ENCODE measurements at regions not wholly inside any gene's neighbourhood (a gene's known extent, or its start where the extent isn't known, plus 50 kb on each side); places are given as distances from the start of the nearest gene placed in this dataset.

DNA sequence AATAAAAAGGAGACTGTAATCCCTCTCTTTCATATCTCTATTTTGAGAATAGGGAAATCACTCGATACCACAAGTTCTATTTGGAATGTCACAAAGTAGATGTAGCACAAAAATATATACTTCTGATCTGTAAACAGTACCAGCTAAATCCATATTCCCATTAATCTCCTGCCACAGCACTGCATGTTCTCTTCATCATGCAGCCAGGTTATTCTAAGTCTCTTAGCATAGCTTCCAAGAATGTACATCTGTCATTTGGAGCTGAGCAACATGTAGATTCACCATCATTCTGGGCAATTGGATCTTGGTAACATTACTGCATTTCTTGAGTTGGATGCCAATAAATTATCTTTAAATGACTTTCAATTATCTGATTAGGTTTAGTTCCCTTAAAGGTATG is 1874.5 kb downstream of the MRPL39 start:
- TF ChIP-seq POLR2AphosphoS5 (IDR thresholded peaks at IDR 0.05) (no peak), POLR2A (IDR thresholded peaks at IDR 0.05) (no peak)
- TF ChIP-seq, protein P1, sequence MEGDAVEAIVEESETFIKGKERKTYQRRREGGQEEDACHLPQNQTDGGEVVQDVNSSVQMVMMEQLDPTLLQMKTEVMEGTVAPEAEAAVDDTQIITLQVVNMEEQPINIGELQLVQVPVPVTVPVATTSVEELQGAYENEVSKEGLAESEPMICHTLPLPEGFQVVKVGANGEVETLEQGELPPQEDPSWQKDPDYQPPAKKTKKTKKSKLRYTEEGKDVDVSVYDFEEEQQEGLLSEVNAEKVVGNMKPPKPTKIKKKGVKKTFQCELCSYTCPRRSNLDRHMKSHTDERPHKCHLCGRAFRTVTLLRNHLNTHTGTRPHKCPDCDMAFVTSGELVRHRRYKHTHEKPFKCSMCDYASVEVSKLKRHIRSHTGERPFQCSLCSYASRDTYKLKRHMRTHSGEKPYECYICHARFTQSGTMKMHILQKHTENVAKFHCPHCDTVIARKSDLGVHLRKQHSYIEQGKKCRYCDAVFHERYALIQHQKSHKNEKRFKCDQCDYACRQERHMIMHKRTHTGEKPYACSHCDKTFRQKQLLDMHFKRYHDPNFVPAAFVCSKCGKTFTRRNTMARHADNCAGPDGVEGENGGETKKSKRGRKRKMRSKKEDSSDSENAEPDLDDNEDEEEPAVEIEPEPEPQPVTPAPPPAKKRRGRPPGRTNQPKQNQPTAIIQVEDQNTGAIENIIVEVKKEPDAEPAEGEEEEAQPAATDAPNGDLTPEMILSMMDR (IDR thresholded peaks at IDR 0.05): no peak
